ENCODE measurements at regions not wholly inside any gene's neighbourhood (a gene's known extent, or its start where the extent isn't known, plus 50 kb on each side); places are given as distances from the start of the nearest gene placed in this dataset.

DNA sequence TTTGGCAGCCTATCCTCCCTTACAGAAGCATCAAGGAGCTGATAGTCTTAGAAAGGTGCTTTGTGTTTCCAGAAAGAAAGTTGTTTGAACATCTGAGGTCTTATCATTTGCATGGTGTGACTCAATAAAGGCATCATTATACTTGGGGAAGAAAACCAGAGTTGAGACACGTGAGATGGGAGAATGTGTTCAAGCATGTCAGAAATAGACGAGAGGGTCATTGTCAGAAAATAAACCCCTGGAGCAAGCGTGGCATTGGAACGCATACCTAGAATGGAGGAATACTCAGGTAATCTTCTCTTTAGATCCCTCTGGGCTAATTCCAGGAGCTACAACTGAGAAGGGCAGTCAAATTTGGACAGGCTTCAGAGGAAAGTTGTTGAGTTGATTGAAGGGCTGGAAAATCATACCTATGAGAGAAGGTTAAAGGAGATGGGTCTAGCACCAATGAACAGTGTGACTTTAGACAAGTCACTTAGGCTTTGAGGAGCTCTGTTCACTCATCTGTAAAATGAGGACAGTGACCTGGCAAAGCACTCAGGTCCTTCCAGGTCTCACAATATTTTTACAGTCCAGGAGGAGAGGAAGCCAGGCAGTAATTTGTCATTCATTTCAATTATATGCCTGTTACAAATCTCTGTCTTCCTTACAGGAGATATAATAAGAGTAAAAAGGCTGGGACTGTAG is 101.3 kb upstream of the C1orf21 start:
- ATAC-seq (no peak), DNase-seq (no peak)
- Histone ChIP-seq H3K4me1 (peaks cover 5% of the 10 kb centered on the region), H3K36me3 (no peaks in the 10 kb centered on the region), H3K4me3 (no peak overlapping the region), H3K9me3 (no peaks in the 10 kb centered on the region), H3K27me3 (no peaks in the 10 kb centered on the region), H3K27ac (no peak overlapping the region)
- intact Hi-C loops (cut with DNase I), result no loop called here
- TF ChIP-seq, protein P1, sequence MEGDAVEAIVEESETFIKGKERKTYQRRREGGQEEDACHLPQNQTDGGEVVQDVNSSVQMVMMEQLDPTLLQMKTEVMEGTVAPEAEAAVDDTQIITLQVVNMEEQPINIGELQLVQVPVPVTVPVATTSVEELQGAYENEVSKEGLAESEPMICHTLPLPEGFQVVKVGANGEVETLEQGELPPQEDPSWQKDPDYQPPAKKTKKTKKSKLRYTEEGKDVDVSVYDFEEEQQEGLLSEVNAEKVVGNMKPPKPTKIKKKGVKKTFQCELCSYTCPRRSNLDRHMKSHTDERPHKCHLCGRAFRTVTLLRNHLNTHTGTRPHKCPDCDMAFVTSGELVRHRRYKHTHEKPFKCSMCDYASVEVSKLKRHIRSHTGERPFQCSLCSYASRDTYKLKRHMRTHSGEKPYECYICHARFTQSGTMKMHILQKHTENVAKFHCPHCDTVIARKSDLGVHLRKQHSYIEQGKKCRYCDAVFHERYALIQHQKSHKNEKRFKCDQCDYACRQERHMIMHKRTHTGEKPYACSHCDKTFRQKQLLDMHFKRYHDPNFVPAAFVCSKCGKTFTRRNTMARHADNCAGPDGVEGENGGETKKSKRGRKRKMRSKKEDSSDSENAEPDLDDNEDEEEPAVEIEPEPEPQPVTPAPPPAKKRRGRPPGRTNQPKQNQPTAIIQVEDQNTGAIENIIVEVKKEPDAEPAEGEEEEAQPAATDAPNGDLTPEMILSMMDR (IDR thresholded peaks at IDR 0.05), result no peak

- TF ChIP-seq, protein P1 (IDR thresholded peaks at IDR 0.05), result no peak
- no peak for DNase-seq
- Histone ChIP-seq H3K27ac (no peak overlapping the region), H3K4me1 (peaks cover 5% of the 10 kb centered on the region), H3K9me3 (no peaks in the 10 kb centered on the region), H3K36me3 (no peaks in the 10 kb centered on the region), H3K4me3 (no peak overlapping the region), H3K27me3 (no peaks in the 10 kb centered on the region)
- intact Hi-C loops (cut with DNase I), result no loop called here
- no peak for ATAC-seq
These were observed 99.8 kb upstream of the C1orf21 start for GRCh38 chr1:184287001-184287400.

DNA sequence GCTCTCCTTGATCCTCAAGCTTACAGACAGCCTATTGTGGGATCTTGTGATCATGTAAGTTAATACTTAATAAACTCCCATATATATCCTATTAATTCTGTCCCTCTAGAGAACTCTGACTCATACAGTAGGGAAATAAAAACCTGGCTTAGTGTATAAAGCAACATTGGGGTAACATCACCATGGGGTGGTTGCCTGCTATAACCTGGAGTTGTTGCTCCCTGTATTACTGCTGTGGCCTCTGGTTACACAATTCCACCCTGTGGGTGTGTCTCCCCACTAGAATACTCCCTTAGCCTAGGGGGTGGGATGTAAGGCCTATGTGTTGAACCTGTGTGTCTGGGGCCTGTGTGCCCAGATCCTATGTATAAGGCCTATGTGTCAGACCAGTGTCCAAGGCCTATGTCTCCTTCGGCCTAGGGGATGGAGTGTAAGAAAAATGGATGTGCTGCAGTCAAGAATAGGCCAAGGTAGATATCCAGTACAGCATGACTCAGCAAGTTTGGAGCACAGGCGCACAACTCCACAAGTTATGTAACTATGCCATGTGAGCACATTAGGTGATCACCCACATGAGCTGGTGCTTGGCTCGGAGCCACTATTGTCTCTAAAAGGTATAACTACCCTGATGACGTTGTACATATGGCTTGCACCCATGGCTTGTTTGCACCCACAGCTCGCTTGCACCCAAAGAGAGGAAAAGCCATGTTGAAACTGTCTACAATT is 96.8 kb upstream of the C1orf21 start:
- DNase-seq, result no peak
- no peak for ATAC-seq
- H3K4me1 ChIP-seq, result no peaks in the 10 kb centered on the region
- H3K27ac ChIP-seq, result no peak overlapping the region
- H3K27me3 ChIP-seq, result no peaks in the 10 kb centered on the region
- H3K4me3 ChIP-seq, result no peak overlapping the region
- intact Hi-C loops (cut with DNase I), result no loop called here
- TF ChIP-seq, protein P1 (IDR thresholded peaks at IDR 0.05), result no peak
- H3K36me3 ChIP-seq, result no peaks in the 10 kb centered on the region
- no peaks in the 10 kb centered on the region for H3K9me3 ChIP-seq

DNA sequence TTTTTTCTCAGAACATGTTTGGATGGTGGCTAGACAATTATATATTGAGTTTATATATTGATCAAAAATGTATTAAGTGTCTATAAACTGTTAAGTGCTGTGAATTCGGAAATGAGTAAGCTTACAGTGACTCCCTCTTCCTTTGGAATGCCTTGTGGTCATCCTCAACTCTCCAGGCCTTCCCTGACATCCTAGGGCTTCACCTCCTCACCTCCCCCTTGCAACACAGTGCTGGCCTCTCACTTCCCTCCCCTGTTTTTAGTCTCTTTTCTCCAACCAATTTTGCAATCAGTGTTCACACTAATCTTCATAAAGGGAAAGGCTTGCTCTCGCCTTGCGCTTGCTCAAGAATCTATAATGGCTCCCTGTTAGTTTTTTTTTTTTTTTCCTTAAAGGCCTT is 95.1 kb upstream of the C1orf21 start:
- no peaks in the 10 kb centered on the region for H3K36me3 ChIP-seq
- DNase-seq (no peak), ATAC-seq (no peak)
- H3K4me1 ChIP-seq, result peaks cover under 1% of the 10 kb centered on the region
- H3K9me3 ChIP-seq, result no peaks in the 10 kb centered on the region
- H3K27ac ChIP-seq, result no peak overlapping the region
- intact Hi-C loops (cut with DNase I), result no loop called here
- H3K27me3 ChIP-seq, result no peaks in the 10 kb centered on the region
- no peak overlapping the region for H3K4me3 ChIP-seq
- TF ChIP-seq, protein P1 (IDR thresholded peaks at IDR 0.05), result no peak

DNA sequence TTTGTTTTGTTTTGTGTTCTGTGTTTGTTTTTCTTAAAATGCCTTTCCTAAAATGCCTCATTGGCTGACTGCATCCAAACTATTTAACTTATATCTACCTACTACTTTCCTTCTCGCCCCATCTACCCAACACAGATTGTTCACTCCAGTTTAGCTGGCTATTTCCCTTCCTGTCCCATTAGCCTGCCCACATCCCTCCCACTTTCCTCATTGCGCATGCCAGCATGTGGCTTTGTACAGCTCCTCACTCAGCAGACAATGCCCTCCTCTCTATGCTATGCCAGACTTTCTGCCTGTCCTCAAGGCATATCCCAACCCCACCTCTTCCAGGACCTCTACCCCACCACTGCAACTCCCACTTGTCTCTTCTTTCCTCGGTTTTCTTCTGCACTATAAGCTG is 94.7 kb upstream of the C1orf21 start:
- no peak for ATAC-seq
- H3K27me3 ChIP-seq, result no peaks in the 10 kb centered on the region
- no peak for DNase-seq
- peaks cover 4% of the 10 kb centered on the region for H3K4me1 ChIP-seq
- TF ChIP-seq, protein P1 (IDR thresholded peaks at IDR 0.05), result no peak
- H3K27ac ChIP-seq, result no peak overlapping the region
- no peak overlapping the region for H3K4me3 ChIP-seq
- intact Hi-C loops (cut with DNase I), result no loop called here
- no peaks in the 10 kb centered on the region for H3K9me3 ChIP-seq
- H3K36me3 ChIP-seq, result no peaks in the 10 kb centered on the region

Data from upper lobe of right lung (tissue), 1 donor.